Fibroblast of lung (primary cell): ENCODE measurements at regions not wholly inside any gene's neighbourhood (a gene's known extent, or its start where the extent isn't known, plus 50 kb on each side); places are given as distances from the start of the nearest gene placed in this dataset.

Experiments used
- CTCF ChIP-seq, 2 donors: IDR thresholded peaks in 1 of 2; conservative IDR thresholded peaks in 1 of 2; 1 replicate in 1 of 2; 2 replicates in 1 of 2; pipeline ENCODE4 v1.5.1; 2011 to 2012; ENCODE audit warnings: low read length in 2 of 2, control low read depth in 1 of 2, inconsistent platforms in 1 of 2, low read depth in 1 of 2, mild to moderate bottlenecking in 1 of 2
- EZH2 ChIP-seq: IDR thresholded peaks from 2 replicates; pipeline ENCODE4 v1.5.1; 2012; ENCODE audit warnings: low read length, control low read depth, mild to moderate bottlenecking; ENCODE audit errors: missing control alignments

GRCh38 chr2:183536290-183536689, 412.0 kb downstream of the NUP35 start:
- TF ChIP-seq CTCF (conservative IDR thresholded peaks at IDR 0.05 in 1 of 2, IDR thresholded peaks at IDR 0.05 in 1 of 2; ENCODE audit: low read depth in 1 of 2, low read length in 2 of 2) (no peak), EZH2 (no peak)
